GM12864 (cell line): ENCODE measurements at regions not wholly inside any gene's neighbourhood (a gene's known extent, or its start where the extent isn't known, plus 50 kb on each side); places are given as distances from the start of the nearest gene placed in this dataset.
"Not testable (repeated sequence)": the region's sequence is repeated elsewhere in the genome, so short reads cannot be mapped to it uniquely, and the experiment has no call there.

Source experiments
- DNase-seq: peaks from one replicate; pipeline ENCODE4 v3.0.0-alpha.2; 2011; ENCODE audit warnings: low read depth
- H3K4me3 ChIP-seq: 2 replicates; pipeline ENCODE4 v1.5.1; 2011; ENCODE audit warnings: mild to moderate bottlenecking, low read depth, low read length, control low read depth
- CTCF ChIP-seq: IDR thresholded peaks from 2 replicates; pipeline ENCODE4 v1.5.1; 2011; ENCODE audit warnings: low read depth, mild to moderate bottlenecking, moderate library complexity, low read length, control low read depth, inconsistent platforms; ENCODE audit errors: missing control alignments

- no peak for DNase-seq
- H3K4me3 ChIP-seq = no peak overlapping the region
- no peak for TF ChIP-seq CTCF
Measured at GRCh38 chr6:159532155-159532554, 160.9 kb downstream of the SOD2 start.

- DNase-seq = no peak
- H3K4me3 ChIP-seq = no peak overlapping the region
- no peak for TF ChIP-seq CTCF
Measured at GRCh38 chr6:159529934-159530333, 163.1 kb downstream of the SOD2 start.

- TF ChIP-seq CTCF = peak; percentile 7
- no peak overlapping the region for H3K4me3 ChIP-seq
- no peak for DNase-seq
Measured at GRCh38 chr6:159527351-159527750, 165.7 kb downstream of the SOD2 start.

- H3K4me3 ChIP-seq = no peak overlapping the region
- DNase-seq = no peak
- no peak for TF ChIP-seq CTCF
Measured at GRCh38 chr6:159525445-159526025, 167.5 kb downstream of the SOD2 start.

- DNase-seq = no peak
- no peak for TF ChIP-seq CTCF
- no peak overlapping the region for H3K4me3 ChIP-seq
Measured at GRCh38 chr6:159522877-159523547, 170.0 kb downstream of the SOD2 start.

GRCh38 chr6:159521962-159522361 is 171.1 kb downstream of the SOD2 start:
- no peak for DNase-seq
- no peak overlapping the region for H3K4me3 ChIP-seq
- TF ChIP-seq CTCF = no peak

- no peak for TF ChIP-seq CTCF
- no peak for DNase-seq
- no peak overlapping the region for H3K4me3 ChIP-seq
Measured at GRCh38 chr6:159520002-159520401, 173.0 kb downstream of the SOD2 start.

GRCh38 chr6:159515811-159516210 is 177.2 kb downstream of the SOD2 start:
- H3K4me3 ChIP-seq, DNase-seq: not testable (repeated sequence)
